ENCODE measurements at regions not wholly inside any gene's neighbourhood (a gene's known extent, or its start where the extent isn't known, plus 50 kb on each side); places are given as distances from the start of the nearest gene placed in this dataset.

DNA sequence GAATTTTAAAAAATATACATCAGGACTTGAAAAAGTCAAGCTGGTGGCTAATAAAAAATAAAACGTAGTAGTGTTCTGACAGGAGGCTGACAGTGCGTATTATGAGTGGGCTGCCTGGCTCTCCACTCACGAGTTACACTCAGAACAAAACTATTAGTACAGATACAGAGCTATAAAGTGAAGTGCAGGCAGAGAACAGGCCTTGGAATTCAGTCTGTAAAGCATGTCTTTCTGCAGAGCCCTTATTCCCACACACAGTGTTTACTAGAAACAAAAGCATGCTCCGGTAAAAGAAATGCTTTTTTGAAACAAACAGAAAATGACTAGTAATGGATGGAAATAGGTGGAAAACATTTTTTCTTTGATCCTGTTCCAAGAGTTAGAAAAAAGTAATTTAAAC is 334.7 kb downstream of the DIRAS2 start:
- Histone ChIP-seq H3K4me2 (ENCODE audit: low read length) (peak overlapping the region; percentile 14), H3K9ac (ENCODE audit: low read length) (peak overlapping the region; percentile 46), H3K27ac (ENCODE audit: low read length) (peak overlapping the region; percentile 80), H3K36me3 (ENCODE audit: insufficient read depth, low read length) (no peaks in the 10 kb centered on the region), H3K79me2 (replicated peaks; ENCODE audit: insufficient read depth, low read length) (no peaks in the 10 kb centered on the region), H4K20me1 (ENCODE audit: insufficient read depth) (no peaks in the 10 kb centered on the region), H3K9me3 (ENCODE audit: low read length) (no peaks in the 10 kb centered on the region), H2AFZ (ENCODE audit: low read depth, low read length) (peak overlapping the region; percentile 5), H3K27me3 (ENCODE audit: insufficient read depth, low read depth, low read length) (no peaks in the 10 kb centered on the region), H3K9me2 (ENCODE audit: insufficient read depth, low read length) (no peaks in the 10 kb centered on the region), H3K4me3 (ENCODE audit: low read length) (peak overlapping the region; percentile 7), H3F3A (ENCODE audit: insufficient read depth, low read length, poor library complexity, severe bottlenecking) (no peaks in the 10 kb centered on the region)
- TF ChIP-seq RAD21 (conservative IDR thresholded peaks at IDR 0.05) (no peak), SMC3 (conservative IDR thresholded peaks at IDR 0.05; ENCODE audit: poor library complexity) (no peak), MXI1 (conservative IDR thresholded peaks at IDR 0.05; ENCODE audit: poor library complexity, severe bottlenecking) (no peak), POLR2AphosphoS5 (IDR thresholded peaks at IDR 0.05) (no peak), TAF1 (IDR thresholded peaks at IDR 0.05; ENCODE audit: low read depth) (no peak), EP300 (conservative IDR thresholded peaks at IDR 0.05; ENCODE audit: poor library complexity, severe bottlenecking) (no peak), EZH2 (IDR thresholded peaks at IDR 0.05; ENCODE audit: borderline replicate concordance, insufficient read depth, low read length, poor library complexity, severe bottlenecking) (no peak), CTCF (IDR thresholded peaks at IDR 0.05; ENCODE audit: poor library complexity, severe bottlenecking) (no peak)
- TF ChIP-seq, protein P1, sequence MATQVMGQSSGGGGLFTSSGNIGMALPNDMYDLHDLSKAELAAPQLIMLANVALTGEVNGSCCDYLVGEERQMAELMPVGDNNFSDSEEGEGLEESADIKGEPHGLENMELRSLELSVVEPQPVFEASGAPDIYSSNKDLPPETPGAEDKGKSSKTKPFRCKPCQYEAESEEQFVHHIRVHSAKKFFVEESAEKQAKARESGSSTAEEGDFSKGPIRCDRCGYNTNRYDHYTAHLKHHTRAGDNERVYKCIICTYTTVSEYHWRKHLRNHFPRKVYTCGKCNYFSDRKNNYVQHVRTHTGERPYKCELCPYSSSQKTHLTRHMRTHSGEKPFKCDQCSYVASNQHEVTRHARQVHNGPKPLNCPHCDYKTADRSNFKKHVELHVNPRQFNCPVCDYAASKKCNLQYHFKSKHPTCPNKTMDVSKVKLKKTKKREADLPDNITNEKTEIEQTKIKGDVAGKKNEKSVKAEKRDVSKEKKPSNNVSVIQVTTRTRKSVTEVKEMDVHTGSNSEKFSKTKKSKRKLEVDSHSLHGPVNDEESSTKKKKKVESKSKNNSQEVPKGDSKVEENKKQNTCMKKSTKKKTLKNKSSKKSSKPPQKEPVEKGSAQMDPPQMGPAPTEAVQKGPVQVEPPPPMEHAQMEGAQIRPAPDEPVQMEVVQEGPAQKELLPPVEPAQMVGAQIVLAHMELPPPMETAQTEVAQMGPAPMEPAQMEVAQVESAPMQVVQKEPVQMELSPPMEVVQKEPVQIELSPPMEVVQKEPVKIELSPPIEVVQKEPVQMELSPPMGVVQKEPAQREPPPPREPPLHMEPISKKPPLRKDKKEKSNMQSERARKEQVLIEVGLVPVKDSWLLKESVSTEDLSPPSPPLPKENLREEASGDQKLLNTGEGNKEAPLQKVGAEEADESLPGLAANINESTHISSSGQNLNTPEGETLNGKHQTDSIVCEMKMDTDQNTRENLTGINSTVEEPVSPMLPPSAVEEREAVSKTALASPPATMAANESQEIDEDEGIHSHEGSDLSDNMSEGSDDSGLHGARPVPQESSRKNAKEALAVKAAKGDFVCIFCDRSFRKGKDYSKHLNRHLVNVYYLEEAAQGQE (IDR thresholded peaks at IDR 0.05; ENCODE audit: borderline replicate concordance) = no peak

DNA sequence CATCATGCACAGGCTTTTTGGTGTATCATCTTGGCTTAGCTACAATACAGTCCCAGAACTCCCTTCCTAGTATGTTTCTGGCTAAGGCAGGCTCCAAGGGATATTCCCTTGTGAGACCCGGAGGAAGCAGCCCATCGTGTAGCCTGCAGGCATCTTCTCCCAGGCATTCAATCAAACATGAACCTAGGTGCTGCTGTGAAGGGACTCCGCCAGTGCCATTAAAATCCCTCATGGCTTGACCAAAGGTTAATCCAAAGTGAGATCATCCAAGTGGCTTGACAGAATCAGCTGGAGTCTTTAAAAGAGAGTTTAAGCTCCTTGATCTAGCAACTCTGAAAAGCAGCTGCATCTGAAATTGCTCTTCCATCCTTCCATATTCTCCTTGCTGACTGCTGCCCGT is 333.9 kb downstream of the DIRAS2 start:
- H3K4me3 ChIP-seq (ENCODE audit: low read length) = no peak overlapping the region
- peak overlapping the region; percentile 80 for H3K27ac ChIP-seq (ENCODE audit: low read length)
- TF ChIP-seq EP300 (conservative IDR thresholded peaks at IDR 0.05; ENCODE audit: poor library complexity, severe bottlenecking) = no peak
- TF ChIP-seq, protein P1 (IDR thresholded peaks at IDR 0.05; ENCODE audit: borderline replicate concordance) = no peak
- no peak overlapping the region for H2AFZ ChIP-seq (ENCODE audit: low read depth, low read length)
- no peaks in the 10 kb centered on the region for H3K27me3 ChIP-seq (ENCODE audit: insufficient read depth, low read depth, low read length)
- no peak overlapping the region for H3K9ac ChIP-seq (ENCODE audit: low read length)
- no peaks in the 10 kb centered on the region for H3K9me3 ChIP-seq (ENCODE audit: low read length)
- no peaks in the 10 kb centered on the region for H3F3A ChIP-seq (ENCODE audit: insufficient read depth, low read length, poor library complexity, severe bottlenecking)
- no peaks in the 10 kb centered on the region for H3K36me3 ChIP-seq (ENCODE audit: insufficient read depth, low read length)
- H3K79me2 ChIP-seq (replicated peaks; ENCODE audit: insufficient read depth, low read length) = no peaks in the 10 kb centered on the region
- H3K4me2 ChIP-seq (ENCODE audit: low read length) = no peak overlapping the region
- H3K9me2 ChIP-seq (ENCODE audit: insufficient read depth, low read length) = no peaks in the 10 kb centered on the region
- no peaks in the 10 kb centered on the region for H4K20me1 ChIP-seq (ENCODE audit: insufficient read depth)
